Liver (tissue), 8 donors: ENCODE measurements at regions not wholly inside any gene's neighbourhood (a gene's known extent, or its start where the extent isn't known, plus 50 kb on each side); places are given as distances from the start of the nearest gene placed in this dataset.

ENCODE experiments used
- DNase-seq: peaks from one replicate; pipeline ENCODE4 v3.0.0-alpha.2; 2017; ENCODE audit warnings: low spot score
- H3K27ac ChIP-seq, 2 donors: one replicate each; pipeline ENCODE4 v1.7.0; 2013; ENCODE audit warnings: inconsistent platforms in 2 of 2, low read length in 2 of 2, control low read depth in 1 of 2, low read depth in 1 of 2, mild to moderate bottlenecking in 1 of 2
- H3K27me3 ChIP-seq, 4 donors: one replicate each; pipeline versions ENCODE4 v1.6.1 to v1.7.0; 2013; ENCODE audit warnings: low read length in 3 of 4, inconsistent platforms in 1 of 4, mild to moderate bottlenecking in 1 of 4, moderate library complexity in 1 of 4; ENCODE audit not compliant: control insufficient read depth in 4 of 4, insufficient read depth in 4 of 4
- H3K36me3 ChIP-seq, 4 donors: one replicate each; pipeline versions ENCODE4 v1.6.1 to v1.7.0; 2013; ENCODE audit warnings: low read length in 3 of 4, mild to moderate bottlenecking in 3 of 4, low read depth in 1 of 4, moderate library complexity in 1 of 4; ENCODE audit not compliant: control insufficient read depth in 4 of 4, insufficient read depth in 3 of 4
- H3K4me1 ChIP-seq, 4 donors: one replicate each; pipeline versions ENCODE4 v1.6.1 to v1.7.0; 2013; ENCODE audit warnings: low read length in 3 of 4, mild to moderate bottlenecking in 3 of 4, moderate library complexity in 1 of 4; ENCODE audit not compliant: control insufficient read depth in 4 of 4, insufficient read depth in 4 of 4
- H3K4me3 ChIP-seq, 3 donors: one replicate each; pipeline versions ENCODE4 v1.6.1 to v1.7.0; 2013; ENCODE audit warnings: low read length in 3 of 3, control low read depth in 1 of 3, low read depth in 1 of 3, mild to moderate bottlenecking in 1 of 3
- H3K9ac ChIP-seq, 2 donors: one replicate each; pipeline ENCODE4 v1.7.0; 2013; ENCODE audit warnings: low read length in 2 of 2, mild to moderate bottlenecking in 2 of 2, moderate library complexity in 2 of 2, control low read depth in 1 of 2, low read depth in 1 of 2
- H3K9me3 ChIP-seq, 4 donors: one replicate each; pipeline versions ENCODE4 v1.6.1 to v1.7.0; 2013; ENCODE audit warnings: low read length in 3 of 4; ENCODE audit not compliant: control insufficient read depth in 4 of 4
- ATF3 ChIP-seq: IDR thresholded peaks from 2 replicates; pipeline ENCODE4 v1.6.1; 2016; ENCODE audit warnings: antibody characterized with exemption
- CTCF ChIP-seq: fragments of 150-350 bp; IDR thresholded peaks from 2 replicates; pipeline ENCODE4 v1.5.1; 2017; ENCODE audit warnings: improper control_type of control experiment, low read depth, low read length; ENCODE audit not compliant: missing input control
- EGR1 ChIP-seq, 2 donors: IDR thresholded peaks; 2 replicates each; pipeline ENCODE4 v1.6.1; 2016 to 2018; ENCODE audit warnings: antibody characterized with exemption in 2 of 2, low read depth in 2 of 2
- FOXA1 ChIP-seq: IDR thresholded peaks from 2 replicates; pipeline ENCODE4 v1.6.1; 2016; ENCODE audit warnings: antibody characterized with exemption
- FOXA2 ChIP-seq: IDR thresholded peaks from 2 replicates; pipeline ENCODE4 v1.6.1; 2016; ENCODE audit warnings: antibody characterized with exemption
- GABPA ChIP-seq, 2 donors: IDR thresholded peaks in 1 of 2; conservative IDR thresholded peaks in 1 of 2; 2 replicates each; pipeline ENCODE4 v1.6.1; 2016; ENCODE audit warnings: antibody characterized with exemption in 2 of 2, mild to moderate bottlenecking in 1 of 2, moderate library complexity in 1 of 2
- HNF4A ChIP-seq, 2 donors: conservative IDR thresholded peaks; 2 replicates each; pipeline ENCODE4 v1.6.1; 2016; ENCODE audit warnings: antibody characterized with exemption in 2 of 2, mild to moderate bottlenecking in 2 of 2
- HNF4G ChIP-seq: IDR thresholded peaks from 2 replicates; pipeline ENCODE4 v1.6.1; 2016; ENCODE audit warnings: antibody characterized with exemption
- MAX ChIP-seq: IDR thresholded peaks from 2 replicates; pipeline ENCODE4 v1.6.1; 2016; ENCODE audit warnings: antibody characterized with exemption
- NR2F2 ChIP-seq: IDR thresholded peaks from 2 replicates; pipeline ENCODE4 v1.6.1; 2016; ENCODE audit warnings: antibody characterized with exemption
- RAD21 ChIP-seq, 2 donors: IDR thresholded peaks; 2 replicates each; pipeline ENCODE4 v1.6.1; 2016; ENCODE audit warnings: antibody characterized with exemption in 2 of 2, mild to moderate bottlenecking in 2 of 2
- REST ChIP-seq: IDR thresholded peaks from 2 replicates; pipeline ENCODE4 v1.6.1; 2016; ENCODE audit warnings: antibody characterized with exemption, mild to moderate bottlenecking
- RXRA ChIP-seq, 2 donors: IDR thresholded peaks; 2 replicates each; pipeline ENCODE4 v1.6.1; 2017 to 2018; ENCODE audit warnings: antibody characterized with exemption in 2 of 2, mild to moderate bottlenecking in 1 of 2
- SP1 ChIP-seq: IDR thresholded peaks from 2 replicates; pipeline ENCODE4 v1.6.1; 2018; ENCODE audit warnings: antibody characterized with exemption, mild to moderate bottlenecking
- TAF1 ChIP-seq: conservative IDR thresholded peaks from 2 replicates; pipeline ENCODE4 v1.6.1; 2016; ENCODE audit warnings: antibody characterized with exemption, mild to moderate bottlenecking
- ZBTB33 ChIP-seq: IDR thresholded peaks from 2 replicates; pipeline ENCODE4 v1.6.1; 2016; ENCODE audit warnings: antibody characterized with exemption
- WGBS: extraction: QIAGEN DNeasy Blood & Tissue Kit; methylation state at CpG from one replicate; pipeline ENCODE4 v1.1.7; 2013; 5-methylcytosine and 5-hydroxymethylcytosine counted together
- donor health status: healthy.
- donor health status: healthy.
- donor health status: healthy.
- donor health status: healthy.
- donor health status: healthy.

- no peak for DNase-seq
- no peaks in the 10 kb centered on the region for H3K27me3 ChIP-seq
- no peaks in the 10 kb centered on the region for H3K9me3 ChIP-seq
- no peak overlapping the region for H3K27ac ChIP-seq
- TF ChIP-seq HNF4G (no peak), SP1 (no peak), REST (no peak), ZBTB33 (no peak), RXRA (IDR thresholded peaks at IDR 0.05) (no peak), EGR1 (IDR thresholded peaks at IDR 0.05; ENCODE audit: low read depth in 2 of 2) (no peak), CTCF (no peak), HNF4A (conservative IDR thresholded peaks at IDR 0.05) (no peak), MAX (no peak), ATF3 (no peak), FOXA1 (no peak), TAF1 (no peak), FOXA2 (no peak), NR2F2 (no peak), RAD21 (IDR thresholded peaks at IDR 0.05) (no peak), GABPA (IDR thresholded peaks at IDR 0.05 in 1 of 2, conservative IDR thresholded peaks at IDR 0.05 in 1 of 2) (no peak)
- H3K36me3 ChIP-seq: no peaks in the 10 kb centered on the region
- H3K4me3 ChIP-seq: no peak overlapping the region
- H3K9ac ChIP-seq: no peak overlapping the region
- no peaks in the 10 kb centered on the region for H3K4me1 ChIP-seq
- 82% methylated on average over 8 of the region's 8 CpGs for WGBS
These were observed 233.0 kb downstream of the ANKRD60 start for GRCh38 chr20:57995381-57995977.
